CD4-positive, alpha-beta T cell (primary cell): ENCODE measurements at regions not wholly inside any gene's neighbourhood (a gene's known extent, or its start where the extent isn't known, plus 50 kb on each side); places are given as distances from the start of the nearest gene placed in this dataset.

Experiments used
- ATAC-seq: fragments of 200-7000 bp; cut with Tn5 transposase; one replicate; pipeline ENCODE4 v1.10.0; 2022; ENCODE audit warnings: mild to moderate bottlenecking; ENCODE audit not compliant: poor library complexity
- CTCF ChIA-PET: fragments of 350-600 bp; sonication (Branson Sonifier 250); formaldehyde crosslinking; loops from one replicate; lab custom pipeline; 2021; ENCODE audit warnings: antibody characterized with exemption, inconsistent platforms; lab: Charles Lee
- POLR2A ChIA-PET: fragments of 350-600 bp; sonication (Branson Sonifier 250); formaldehyde crosslinking; loops from one replicate; lab custom pipeline; 2021; ENCODE audit warnings: antibody characterized with exemption, inconsistent platforms; lab: Charles Lee
- DNase-seq, 14 experiments: peaks; one replicate each; pipeline ENCODE4 v3.0.0-alpha.2; 2013 to 2020; ENCODE audit warnings: mixed read lengths in 2 of 14
- H3K27ac ChIP-seq, 2 donors: one replicate each; pipeline versions ENCODE4 v1.5.1 to v1.7.0; 2013; ENCODE audit warnings: low read length in 2 of 2, low read depth in 1 of 2, mild to moderate bottlenecking in 1 of 2
- H3K27me3 ChIP-seq, 2 experiments: 1 replicate in 1 of 2; 2 replicates in 1 of 2; pipeline versions ENCODE4 v1.6.1 to v1.7.0; 2013; ENCODE audit warnings: low read length in 2 of 2, control low read depth in 1 of 2, mild to moderate bottlenecking in 1 of 2, moderate library complexity in 1 of 2; ENCODE audit not compliant: insufficient read depth in 2 of 2, control insufficient read depth in 1 of 2
- H3K36me3 ChIP-seq: one replicate; pipeline ENCODE4 v1.6.1; 2013; ENCODE audit warnings: low read length, control low read depth; ENCODE audit not compliant: insufficient read depth
- H3K4me1 ChIP-seq: one replicate; pipeline ENCODE4 v1.6.1; 2013; ENCODE audit warnings: low read length, control low read depth; ENCODE audit not compliant: insufficient read depth
- H3K4me3 ChIP-seq: one replicate; pipeline ENCODE4 v1.5.1; 2013; ENCODE audit warnings: mild to moderate bottlenecking, low read length, moderate library complexity
- H3K9me3 ChIP-seq, 2 experiments: 1 replicate in 1 of 2; 2 replicates in 1 of 2; pipeline versions ENCODE4 v1.6.1 to v1.7.0; 2013; ENCODE audit warnings: low read length in 2 of 2, mild to moderate bottlenecking in 2 of 2, control low read depth in 1 of 2, moderate library complexity in 1 of 2; ENCODE audit not compliant: control insufficient read depth in 1 of 2, insufficient read depth in 1 of 2
- H3K27ac Mint-ChIP-seq: one replicate; pipeline ENCODE4 v1.8.0; 2020; ENCODE audit warnings: mixed read lengths
- H3K27me3 Mint-ChIP-seq: one replicate; pipeline ENCODE4 v1.8.0; 2021; ENCODE audit warnings: mixed read lengths
- H3K36me3 Mint-ChIP-seq: one replicate; pipeline ENCODE4 v1.8.0; 2021; ENCODE audit warnings: low read depth, mixed read lengths
- H3K4me1 Mint-ChIP-seq: one replicate; pipeline ENCODE4 v1.8.0; 2021; ENCODE audit warnings: low read depth, mixed read lengths
- H3K4me3 Mint-ChIP-seq: one replicate; pipeline ENCODE4 v1.8.0; 2020; ENCODE audit warnings: mild to moderate bottlenecking, mixed read lengths
- H3K9me3 Mint-ChIP-seq: one replicate; pipeline ENCODE4 v1.8.0; 2020; ENCODE audit warnings: mixed read lengths
- intact Hi-C, 2 experiments: fragments of 100-400 bp; cut with DNase I in 1 of 2; cut with micrococcal nuclease in 1 of 2; formaldehyde crosslinking; loops; one replicate each; pipeline versions ENCODE4 v1.15.1 to v1.9.0; 2023 to 2025; cut with DNase I, micrococcal nuclease
- TF ChIP-seq, protein P1 (sequence below): fragments of 200-600 bp; IDR thresholded peaks from one replicate; pipeline ENCODE4 v1.8.0; 2022; ENCODE audit warnings: antibody characterized with exemption, mild to moderate bottlenecking

GRCh38 chr15:31256378-31257265 is 70.0 kb upstream of the KLF13 start:
- Histone ChIP-seq H3K4me3 (no peak overlapping the region), H3K4me1 (peaks cover 39% of the 10 kb centered on the region), H3K27me3 (peaks cover 0 to under 1% of the 10 kb centered on the region in 2 experiments), H3K27ac (no peak overlapping the region), H3K9me3 (no peaks in the 10 kb centered on the region), H3K36me3 (no peaks in the 10 kb centered on the region)
- ATAC-seq (no peak), DNase-seq (peak in 1 of 14 experiments; percentile 9)
- H3K27me3 Mint-ChIP-seq, result no peaks in the 10 kb centered on the region
- peak overlapping the region; percentile 5 for H3K27ac Mint-ChIP-seq
- H3K4me1 Mint-ChIP-seq, result peaks cover 44% of the 10 kb centered on the region
- H3K9me3 Mint-ChIP-seq, result no peaks in the 10 kb centered on the region
- ChIA-PET CTCF (no interaction called here), POLR2A (interaction anchor here (1.1 kb wide), 1 partner anchor 178 kb away, joined by 3 read pairs; no protein-coding TSS in a partner anchor)
- H3K4me3 Mint-ChIP-seq, result no peak overlapping the region
- intact Hi-C loops, result no loop called here
- no peaks in the 10 kb centered on the region for H3K36me3 Mint-ChIP-seq
- TF ChIP-seq, protein P1, sequence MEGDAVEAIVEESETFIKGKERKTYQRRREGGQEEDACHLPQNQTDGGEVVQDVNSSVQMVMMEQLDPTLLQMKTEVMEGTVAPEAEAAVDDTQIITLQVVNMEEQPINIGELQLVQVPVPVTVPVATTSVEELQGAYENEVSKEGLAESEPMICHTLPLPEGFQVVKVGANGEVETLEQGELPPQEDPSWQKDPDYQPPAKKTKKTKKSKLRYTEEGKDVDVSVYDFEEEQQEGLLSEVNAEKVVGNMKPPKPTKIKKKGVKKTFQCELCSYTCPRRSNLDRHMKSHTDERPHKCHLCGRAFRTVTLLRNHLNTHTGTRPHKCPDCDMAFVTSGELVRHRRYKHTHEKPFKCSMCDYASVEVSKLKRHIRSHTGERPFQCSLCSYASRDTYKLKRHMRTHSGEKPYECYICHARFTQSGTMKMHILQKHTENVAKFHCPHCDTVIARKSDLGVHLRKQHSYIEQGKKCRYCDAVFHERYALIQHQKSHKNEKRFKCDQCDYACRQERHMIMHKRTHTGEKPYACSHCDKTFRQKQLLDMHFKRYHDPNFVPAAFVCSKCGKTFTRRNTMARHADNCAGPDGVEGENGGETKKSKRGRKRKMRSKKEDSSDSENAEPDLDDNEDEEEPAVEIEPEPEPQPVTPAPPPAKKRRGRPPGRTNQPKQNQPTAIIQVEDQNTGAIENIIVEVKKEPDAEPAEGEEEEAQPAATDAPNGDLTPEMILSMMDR, result no peak

GRCh38 chr15:31257286-31257685 is 69.3 kb upstream of the KLF13 start:
- no peak for ATAC-seq
- Mint-ChIP-seq H3K4me3 (no peak overlapping the region), H3K4me1 (peaks cover 50% of the 10 kb centered on the region), H3K9me3 (no peaks in the 10 kb centered on the region), H3K27ac (no peak overlapping the region), H3K27me3 (no peaks in the 10 kb centered on the region), H3K36me3 (no peaks in the 10 kb centered on the region)
- intact Hi-C loops, result no loop called here
- Histone ChIP-seq H3K36me3 (no peaks in the 10 kb centered on the region), H3K27me3 (no peaks in the 10 kb centered on the region), H3K9me3 (no peaks in the 10 kb centered on the region), H3K4me3 (no peak overlapping the region), H3K4me1 (peaks cover 45% of the 10 kb centered on the region), H3K27ac (no peak overlapping the region)
- POLR2A ChIA-PET, result interaction anchor here (1.1 to 1.4 kb wide), 2 partner anchors 69 to 177 kb away, joined by 3 read pairs; partner anchors contain the start of gene KLF13
- TF ChIP-seq, protein P1, result no peak
- DNase-seq, result no peak
- CTCF ChIA-PET, result no interaction called here

- H3K4me3 Mint-ChIP-seq, result no peak overlapping the region
- no peaks in the 10 kb centered on the region for H3K36me3 Mint-ChIP-seq
- no peaks in the 10 kb centered on the region for H3K27me3 Mint-ChIP-seq
- Histone ChIP-seq H3K9me3 (no peaks in the 10 kb centered on the region), H3K4me3 (no peak overlapping the region), H3K4me1 (peaks cover 55% of the 10 kb centered on the region), H3K27ac (no peak overlapping the region), H3K36me3 (no peaks in the 10 kb centered on the region), H3K27me3 (no peaks in the 10 kb centered on the region)
- intact Hi-C loops, result no loop called here
- TF ChIP-seq, protein P1, result no peak
- H3K4me1 Mint-ChIP-seq, result peaks cover 60% of the 10 kb centered on the region
- ATAC-seq, result no peak
- DNase-seq, result peak in 1 of 14 experiments; percentile 16
- ChIA-PET CTCF (no interaction called here), POLR2A (interaction anchor here (1.4 to 1.6 kb wide), 2 partner anchors 51 to 68 kb away, joined by 3 to 4 read pairs; partner anchors contain the start of gene KLF13)
- H3K27ac Mint-ChIP-seq, result no peak overlapping the region
- H3K9me3 Mint-ChIP-seq, result no peaks in the 10 kb centered on the region
These were observed 68.4 kb upstream of the KLF13 start for GRCh38 chr15:31258260-31258659.
